Fibroblast of the aortic adventitia (primary cell): ENCODE measurements at regions not wholly inside any gene's neighbourhood (a gene's known extent, or its start where the extent isn't known, plus 50 kb on each side); places are given as distances from the start of the nearest gene placed in this dataset. TPM values are rescaled to one million over a fixed set of nuclear protein-coding genes. Genes with fewer than 3 reads are reported as not detected.

Experiments used
- DNase-seq: peaks from one replicate; pipeline ENCODE4 v3.0.0-alpha.2; 2010; ENCODE audit warnings: low read depth
- H3K4me3 ChIP-seq: 2 replicates; pipeline ENCODE4 v1.5.1; 2011; ENCODE audit warnings: low read depth, mild to moderate bottlenecking, control low read depth, low read length, moderate library complexity
- small RNA-seq: library from RNA; depleted of rRNA; stranded (forward); fragments of <200 nt; gene quantifications from one replicate; pipeline ENCODE3, GENCODE V24; 2012
- TF ChIP-seq, protein P1 (sequence below): IDR thresholded peaks from 2 replicates; pipeline ENCODE4 v1.5.1; 2011; ENCODE audit warnings: mild to moderate bottlenecking, low read length, control low read depth, inconsistent platforms; ENCODE audit not compliant: insufficient read depth

DNA sequence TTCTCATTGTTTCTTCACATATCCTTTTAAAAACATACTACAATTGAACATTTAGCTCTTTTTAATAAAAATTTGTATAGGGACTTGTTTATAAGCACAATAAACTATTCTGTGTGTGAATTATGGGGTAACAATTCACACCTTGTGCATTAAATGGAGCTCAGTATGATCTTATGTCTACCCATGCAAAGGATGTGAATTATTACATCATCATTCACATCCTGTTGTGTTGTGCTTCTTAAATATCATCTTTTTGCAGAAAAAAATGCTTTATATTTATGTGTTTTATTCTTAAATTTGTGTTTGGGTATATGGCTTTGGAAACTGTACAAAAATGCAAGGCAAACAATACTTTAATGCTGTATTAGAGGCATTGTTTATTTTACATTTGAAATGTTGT, 96.7 kb upstream of the PABPC4L start:
- TF ChIP-seq, protein P1, sequence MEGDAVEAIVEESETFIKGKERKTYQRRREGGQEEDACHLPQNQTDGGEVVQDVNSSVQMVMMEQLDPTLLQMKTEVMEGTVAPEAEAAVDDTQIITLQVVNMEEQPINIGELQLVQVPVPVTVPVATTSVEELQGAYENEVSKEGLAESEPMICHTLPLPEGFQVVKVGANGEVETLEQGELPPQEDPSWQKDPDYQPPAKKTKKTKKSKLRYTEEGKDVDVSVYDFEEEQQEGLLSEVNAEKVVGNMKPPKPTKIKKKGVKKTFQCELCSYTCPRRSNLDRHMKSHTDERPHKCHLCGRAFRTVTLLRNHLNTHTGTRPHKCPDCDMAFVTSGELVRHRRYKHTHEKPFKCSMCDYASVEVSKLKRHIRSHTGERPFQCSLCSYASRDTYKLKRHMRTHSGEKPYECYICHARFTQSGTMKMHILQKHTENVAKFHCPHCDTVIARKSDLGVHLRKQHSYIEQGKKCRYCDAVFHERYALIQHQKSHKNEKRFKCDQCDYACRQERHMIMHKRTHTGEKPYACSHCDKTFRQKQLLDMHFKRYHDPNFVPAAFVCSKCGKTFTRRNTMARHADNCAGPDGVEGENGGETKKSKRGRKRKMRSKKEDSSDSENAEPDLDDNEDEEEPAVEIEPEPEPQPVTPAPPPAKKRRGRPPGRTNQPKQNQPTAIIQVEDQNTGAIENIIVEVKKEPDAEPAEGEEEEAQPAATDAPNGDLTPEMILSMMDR, result no peak
- no peak overlapping the region for H3K4me3 ChIP-seq
- no peak for DNase-seq

DNA sequence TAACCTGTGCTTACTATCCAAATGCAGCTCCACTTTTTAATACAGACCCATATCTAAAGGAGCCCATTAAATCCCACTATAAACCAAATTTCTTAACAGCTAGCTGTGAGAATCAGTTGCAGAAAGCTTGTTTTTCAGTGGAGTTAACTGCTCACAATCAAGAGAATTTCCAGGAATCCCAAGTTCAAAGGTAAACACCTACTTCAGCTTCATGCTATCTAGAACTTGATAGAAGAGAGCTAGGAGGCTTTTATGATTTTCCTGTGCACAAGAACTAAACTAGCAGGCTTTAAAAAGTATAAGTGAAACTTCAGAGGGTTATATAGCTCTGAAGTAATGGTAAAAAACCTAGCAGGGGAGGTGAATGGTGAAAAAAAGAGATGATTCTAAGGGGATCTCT, 96.2 kb upstream of the PABPC4L start:
- DNase-seq, result no peak
- TF ChIP-seq, protein P1, result no peak
- H3K4me3 ChIP-seq, result no peak overlapping the region

GRCh38 chr4:134282680-134283079, 81.1 kb upstream of the PABPC4L start:
- DNase-seq, result no peak
- H3K4me3 ChIP-seq, result no peak overlapping the region
- TF ChIP-seq, protein P1, result no peak

- TF ChIP-seq, protein P1, result no peak
- DNase-seq, result no peak
- H3K4me3 ChIP-seq, result no peak overlapping the region
Observed at GRCh38 chr4:134278675-134279074, 77.1 kb upstream of the PABPC4L start.

GRCh38 chr4:134276476-134276875, 74.9 kb upstream of the PABPC4L start:
- DNase-seq, result no peak
- TF ChIP-seq, protein P1, result no peak
- no peak overlapping the region for H3K4me3 ChIP-seq

- no peak overlapping the region for H3K4me3 ChIP-seq
- TF ChIP-seq, protein P1, result no peak
- DNase-seq, result no peak
Observed at GRCh38 chr4:134260126-134260525, 58.5 kb upstream of the PABPC4L start.

Small RNA genes in the stretch of these regions (small RNA-seq; reads per million reads assigned to genes)
- gene AC104619.4 (not detected), gene RF00026 (not detected)
